HG03060 (cell line): ENCODE measurements at regions not wholly inside any gene's neighbourhood (a gene's known extent, or its start where the extent isn't known, plus 50 kb on each side); places are given as distances from the start of the nearest gene placed in this dataset.
"Not testable (repeated sequence)": the region's sequence is repeated elsewhere in the genome, so short reads cannot be mapped to it uniquely, and the experiment has no call there.

Experiments used
- ATAC-seq: cut with Tn5 transposase; IDR thresholded peaks from one replicate; pipeline ENCODE4 v1.9.1; 2021; ENCODE audit warnings: low read depth, moderate number of reproducible peaks; ENCODE audit not compliant: unreplicated experiment

DNA sequence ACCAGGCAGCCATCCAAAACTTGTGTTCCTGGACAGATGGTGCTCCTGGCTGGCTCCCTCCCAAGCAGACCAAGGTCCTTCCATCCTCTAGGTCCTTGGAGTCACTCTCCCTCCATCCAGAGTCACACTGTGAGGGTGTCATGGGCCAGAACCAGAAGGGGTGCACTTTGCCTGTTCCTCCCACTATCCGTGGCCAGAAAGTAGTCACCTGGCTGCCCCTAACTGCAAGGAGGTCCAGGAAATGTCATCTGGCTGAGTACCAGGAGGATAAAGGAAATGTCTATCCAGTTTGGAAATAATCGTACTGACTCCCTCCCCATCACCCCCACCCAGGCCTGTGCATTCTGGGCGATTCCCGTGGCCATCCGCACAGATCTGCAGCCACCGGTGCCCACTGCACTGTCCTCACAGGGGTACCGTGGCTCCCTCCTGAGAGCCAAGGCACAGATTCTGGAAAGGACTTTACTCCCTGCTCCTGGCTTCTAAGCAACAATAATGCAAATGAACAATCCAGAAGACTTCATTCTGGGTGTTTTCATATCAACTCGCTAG lies 253.2 kb downstream of the NPHP4 start:
- no peak for ATAC-seq

DNA sequence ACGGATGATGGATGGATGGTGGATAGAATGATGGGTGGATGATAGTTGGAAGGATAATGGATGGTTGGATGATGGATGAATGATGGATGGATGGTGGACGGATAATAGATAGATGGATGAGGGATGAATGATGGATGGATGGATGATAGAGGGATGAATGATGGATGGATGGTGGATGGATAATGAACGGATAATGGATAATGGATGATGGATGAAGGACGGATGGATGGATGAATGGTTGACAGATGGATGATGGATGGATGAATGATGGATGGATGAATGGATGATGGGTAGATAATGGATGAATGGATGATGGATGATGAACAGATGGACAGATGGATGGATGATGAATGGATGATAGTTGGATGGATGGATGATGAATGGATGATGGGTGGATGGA lies 255.1 kb downstream of the NPHP4 start:
- ATAC-seq, result no peak

DNA sequence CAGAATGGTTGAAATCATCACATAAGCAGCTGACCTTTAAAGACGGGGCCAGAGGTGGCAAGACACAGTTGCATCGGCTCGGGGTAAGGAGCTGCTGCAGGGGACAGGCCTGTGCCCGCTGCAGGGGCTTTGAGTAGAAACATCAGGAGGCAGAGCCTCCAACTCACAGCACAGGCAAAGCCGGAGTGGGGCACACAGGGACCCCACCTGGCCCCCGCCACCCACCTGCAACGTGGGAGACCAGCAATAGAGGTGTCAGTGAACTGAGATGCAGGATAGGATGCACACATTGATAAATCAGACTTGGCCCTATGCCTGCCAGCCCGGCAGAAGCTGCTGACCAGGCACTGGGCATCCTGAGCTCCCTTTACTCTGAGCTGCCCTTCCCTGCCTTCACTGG lies 257.2 kb downstream of the NPHP4 start:
- ATAC-seq, result no peak

DNA sequence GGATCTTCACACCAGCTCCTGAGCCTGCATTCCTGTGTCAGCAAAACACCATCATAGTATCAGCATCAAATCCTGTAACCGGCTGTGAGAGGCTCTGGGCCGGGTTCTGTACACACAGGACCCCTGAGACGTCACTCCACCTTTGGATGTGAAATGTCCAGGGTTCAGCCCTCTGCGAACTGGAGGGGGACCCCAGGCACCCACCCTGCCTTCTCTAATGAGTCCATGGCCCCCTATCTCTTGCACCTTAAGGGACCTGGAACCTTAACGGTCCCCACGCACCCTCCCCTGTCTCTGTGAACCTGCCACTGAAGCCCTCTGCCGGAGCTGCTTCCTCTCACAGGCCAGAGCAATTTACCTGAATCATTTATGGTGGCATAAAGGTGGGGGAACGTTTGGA lies 257.8 kb downstream of the NPHP4 start:
- ATAC-seq, result no peak

DNA sequence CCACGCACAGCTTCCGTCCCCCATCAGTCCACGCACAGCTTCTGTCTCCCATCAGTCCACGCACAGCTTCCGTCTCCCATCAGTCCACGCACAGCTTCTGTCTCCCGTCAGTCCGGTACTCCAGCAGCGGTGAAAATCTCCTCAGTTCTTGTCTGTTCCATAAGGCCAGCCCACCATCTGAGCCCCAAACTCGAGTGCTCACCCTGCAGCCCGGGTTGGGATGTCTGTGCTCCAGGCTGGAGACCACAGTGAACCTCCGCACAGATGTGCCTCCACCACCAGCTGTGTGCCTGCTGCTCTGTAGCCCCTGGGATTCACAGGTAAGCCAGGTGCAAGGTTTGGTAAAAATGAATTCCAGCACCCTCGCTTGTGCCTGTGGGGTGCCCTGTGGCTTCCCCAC lies 258.6 kb downstream of the NPHP4 start:
- ATAC-seq, result no peak

DNA sequence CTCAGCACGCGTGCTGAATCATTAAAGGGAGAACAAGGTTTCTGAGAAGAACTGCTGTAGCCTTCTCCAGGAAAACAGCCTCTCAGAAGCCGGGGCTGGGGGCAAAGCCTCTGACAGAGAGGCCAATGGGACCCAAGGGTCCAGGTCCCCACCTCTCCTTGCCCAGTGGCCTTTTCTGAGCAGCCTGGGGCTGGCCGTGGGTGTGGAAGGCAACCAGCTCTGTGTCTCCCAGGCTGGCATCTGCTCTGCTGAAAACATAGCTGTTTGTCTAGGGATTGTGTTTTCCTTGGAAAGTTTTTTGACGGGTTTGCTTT lies 261.2 kb downstream of the NPHP4 start:
- no peak for ATAC-seq

DNA sequence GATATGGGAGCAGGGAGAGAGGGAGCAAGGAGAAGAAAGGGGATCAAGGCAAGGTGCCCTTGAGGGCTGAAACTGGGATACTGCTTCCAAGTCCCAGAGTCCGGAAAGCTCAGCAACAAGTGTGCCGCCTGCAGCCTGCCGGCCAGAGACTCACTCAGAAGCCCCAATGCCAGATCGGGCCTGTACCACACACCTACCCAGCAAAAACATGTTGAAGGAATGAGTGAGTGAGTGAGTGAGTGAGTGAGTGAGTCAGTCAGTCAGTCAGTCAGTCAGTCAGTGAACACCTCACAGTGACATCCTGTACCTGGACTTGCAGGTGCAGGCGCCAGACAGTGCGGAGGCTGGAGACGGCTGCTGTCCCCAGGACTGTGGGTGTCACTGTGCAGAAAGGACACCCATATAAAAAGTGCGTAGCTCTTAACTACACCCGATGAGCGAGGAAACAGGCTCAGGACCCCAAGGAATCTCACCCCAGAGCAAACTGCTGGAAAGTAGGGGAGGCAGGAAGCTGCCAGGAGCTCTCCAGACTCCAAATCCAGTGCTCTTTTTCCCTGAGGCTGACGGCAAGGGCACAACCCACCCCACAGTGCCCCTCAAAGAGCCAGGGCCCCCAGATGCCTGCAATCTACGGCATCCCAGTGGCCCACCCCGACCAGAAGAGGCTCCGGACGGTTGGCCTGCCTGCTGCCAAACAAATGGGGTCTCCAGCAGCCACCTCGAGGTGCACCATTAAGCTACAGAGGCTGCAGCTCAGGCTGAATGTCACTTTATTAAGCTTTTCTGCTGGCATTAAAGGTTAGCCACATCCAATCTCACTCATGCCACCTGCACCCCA lies 261.7 kb downstream of the NPHP4 start:
- no peak for ATAC-seq

DNA sequence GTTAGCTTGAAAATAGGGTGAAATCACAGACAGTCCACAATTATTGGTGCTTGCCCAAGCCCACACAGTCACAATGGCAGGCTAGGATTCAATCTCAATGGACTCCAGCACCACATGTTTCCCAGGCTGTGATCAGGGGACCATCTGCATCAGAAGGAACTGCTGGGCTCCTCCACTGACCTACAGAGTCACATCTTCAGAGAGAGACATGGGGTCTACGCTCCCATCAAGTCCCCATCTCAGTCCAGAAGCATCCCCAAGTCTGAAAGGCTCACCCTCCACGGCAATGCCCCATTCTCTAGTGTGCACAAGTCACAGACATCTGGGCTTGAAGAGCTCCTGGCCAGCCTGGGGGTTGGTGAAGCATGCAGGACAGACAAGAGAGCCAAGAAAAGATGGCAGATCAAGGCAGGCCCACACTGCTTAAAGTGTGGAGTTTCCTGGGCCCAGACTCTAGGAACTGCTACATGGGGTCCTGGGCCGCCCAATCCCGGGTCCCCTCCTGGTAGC lies 262.5 kb downstream of the NPHP4 start:
- ATAC-seq, result no peak

DNA sequence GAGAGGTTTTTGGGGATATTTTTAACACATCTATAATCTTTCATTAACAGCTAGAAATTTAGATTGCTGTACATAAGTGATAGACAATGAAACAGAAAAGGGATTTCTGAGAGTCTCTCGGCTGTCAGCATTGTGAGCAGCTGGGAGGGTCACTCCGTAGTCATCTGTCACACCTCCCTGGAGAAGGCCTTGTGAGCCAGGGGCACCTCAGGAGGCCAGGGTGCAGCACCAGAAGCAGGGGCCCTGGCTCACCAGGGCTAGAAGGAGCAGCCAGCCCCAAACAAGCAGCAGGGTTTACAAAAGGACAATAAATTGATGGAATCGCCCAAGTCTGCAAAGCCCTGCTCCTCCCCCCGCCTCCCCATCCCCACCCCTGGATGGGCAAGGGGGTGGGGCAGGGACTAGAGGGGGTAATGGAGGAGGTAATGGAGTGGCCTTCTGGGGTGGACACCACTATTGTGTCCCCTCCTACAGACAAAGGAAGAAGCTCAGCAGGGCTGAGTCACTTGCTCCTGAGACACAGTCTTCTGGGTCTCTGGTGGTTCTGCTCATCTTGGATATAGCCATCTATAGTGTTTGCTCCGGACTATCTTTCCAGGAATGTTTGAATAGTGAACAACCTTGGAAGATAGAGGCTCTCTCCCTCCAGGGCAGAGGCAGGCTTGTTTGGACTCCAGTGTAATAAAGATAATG lies 263.4 kb downstream of the NPHP4 start:
- ATAC-seq, result no peak

DNA sequence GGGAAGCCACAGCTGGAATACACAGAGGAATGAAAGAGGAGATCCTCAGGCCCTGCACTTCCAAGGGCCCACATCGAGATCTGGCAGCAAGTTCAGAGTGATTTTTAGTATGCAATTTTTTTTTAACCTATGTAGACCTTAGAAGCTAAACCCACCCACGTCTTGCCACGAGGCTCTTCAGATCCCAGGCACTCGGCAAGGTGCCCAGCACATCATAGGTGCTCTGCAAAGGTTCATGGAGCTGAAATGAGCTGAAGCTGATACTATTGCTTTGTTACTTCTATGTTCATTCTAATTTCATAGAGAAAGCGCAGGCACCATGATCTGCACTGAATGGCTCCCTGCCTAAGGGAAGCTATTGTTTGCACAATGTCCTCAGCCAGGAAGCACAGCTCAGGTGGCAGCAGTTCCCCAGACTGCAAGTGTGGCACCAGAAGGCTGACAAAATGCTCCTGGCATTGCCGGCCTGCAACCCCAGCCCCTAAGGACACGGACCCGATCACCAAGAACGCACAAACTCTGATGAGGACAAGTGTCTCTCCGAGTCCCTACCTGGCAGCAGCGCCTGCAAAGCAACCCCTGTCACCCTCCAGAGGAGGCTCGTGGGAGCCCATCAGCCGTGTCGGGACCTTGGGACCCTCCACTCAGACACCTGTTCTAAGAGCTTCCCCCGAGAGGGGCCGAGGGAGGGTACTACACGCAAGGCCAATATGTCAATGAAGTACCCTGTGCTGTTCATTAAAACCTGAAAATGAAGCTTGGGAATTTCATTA lies 264.2 kb downstream of the NPHP4 start:
- ATAC-seq, result no peak

DNA sequence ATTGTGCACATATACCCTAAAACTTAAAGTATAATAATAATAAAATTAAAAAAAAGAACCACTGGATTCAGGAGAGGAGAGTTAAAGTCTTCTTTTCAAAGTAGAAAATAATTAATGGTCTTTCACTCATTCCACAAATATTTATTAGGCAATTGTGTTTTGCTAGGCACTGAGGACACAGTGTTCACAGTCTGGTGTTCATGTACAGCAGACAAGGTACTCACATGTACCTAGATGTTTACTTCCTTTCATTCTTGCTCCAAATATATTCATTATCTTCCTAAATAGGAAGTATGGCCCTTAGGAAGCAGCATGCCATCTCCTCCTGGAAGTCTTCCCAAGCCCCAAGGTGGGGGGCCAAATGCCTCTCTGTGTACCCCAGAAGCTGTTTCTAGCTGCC lies 265.0 kb downstream of the NPHP4 start:
- ATAC-seq, result no peak

DNA sequence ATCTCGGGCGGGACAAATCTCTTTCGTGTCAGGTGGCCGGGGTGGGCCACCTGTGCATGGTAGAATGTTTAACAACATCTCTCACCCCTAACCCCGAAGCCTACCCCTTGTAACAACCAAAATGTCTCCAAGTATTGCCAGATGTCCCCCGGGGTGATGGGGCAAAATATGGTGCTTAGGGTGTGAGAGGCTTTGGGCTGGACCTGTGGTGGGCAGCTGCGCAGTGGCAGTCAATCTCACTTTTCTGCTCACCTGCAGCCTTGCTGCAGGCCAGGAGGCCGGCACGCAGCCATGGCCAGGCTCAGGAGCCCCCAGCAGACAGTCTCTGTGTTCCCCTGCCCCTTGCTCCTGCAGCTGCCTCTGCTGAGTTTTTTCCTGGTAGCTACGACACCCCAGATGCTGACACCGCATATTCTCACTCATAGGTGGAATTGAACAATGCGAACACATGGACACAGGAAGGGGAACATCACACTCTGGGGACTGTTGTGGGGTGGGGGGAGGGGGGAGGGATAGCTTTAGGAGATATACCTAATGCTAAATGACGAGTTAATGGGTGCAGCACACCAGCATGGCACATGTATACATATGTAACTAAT lies 265.5 kb downstream of the NPHP4 start:
- not testable (repeated sequence) for ATAC-seq

DNA sequence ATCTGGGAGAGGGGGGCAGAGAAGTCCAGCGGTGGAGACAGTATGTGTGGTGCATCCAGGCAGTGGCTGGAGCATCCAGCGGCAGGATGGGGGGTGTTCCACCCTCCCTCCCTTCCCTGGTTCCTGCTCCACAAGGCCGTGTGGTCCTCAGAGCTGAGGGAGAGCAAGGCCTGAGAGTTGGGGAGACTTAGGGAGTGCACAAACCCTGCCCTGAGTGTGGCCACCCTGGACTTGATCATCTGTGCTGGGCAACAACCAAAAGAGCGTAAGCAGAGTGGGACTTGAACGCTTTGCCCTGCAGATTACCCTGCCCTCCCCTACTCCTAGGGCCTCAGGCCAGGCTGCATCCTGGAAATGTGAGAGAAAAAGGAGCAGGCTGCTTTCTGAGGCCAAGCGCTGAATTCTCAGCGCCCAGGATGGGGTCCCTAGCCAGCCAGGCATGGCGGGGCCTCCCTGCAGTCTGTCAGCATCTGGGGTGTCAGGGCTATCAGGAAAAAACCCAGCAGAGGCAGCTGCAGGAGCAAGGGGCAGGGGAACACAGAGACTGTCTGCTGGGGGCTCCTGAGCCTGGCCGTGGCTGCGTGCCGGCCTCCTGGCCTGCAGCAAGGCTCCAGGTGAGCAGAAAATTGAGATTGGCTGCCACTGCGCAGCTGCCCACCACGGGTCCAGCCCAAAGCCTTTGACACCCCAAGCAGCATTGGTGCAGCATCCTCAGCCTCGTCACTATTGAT lies 266.2 kb downstream of the NPHP4 start:
- ATAC-seq, result no peak

DNA sequence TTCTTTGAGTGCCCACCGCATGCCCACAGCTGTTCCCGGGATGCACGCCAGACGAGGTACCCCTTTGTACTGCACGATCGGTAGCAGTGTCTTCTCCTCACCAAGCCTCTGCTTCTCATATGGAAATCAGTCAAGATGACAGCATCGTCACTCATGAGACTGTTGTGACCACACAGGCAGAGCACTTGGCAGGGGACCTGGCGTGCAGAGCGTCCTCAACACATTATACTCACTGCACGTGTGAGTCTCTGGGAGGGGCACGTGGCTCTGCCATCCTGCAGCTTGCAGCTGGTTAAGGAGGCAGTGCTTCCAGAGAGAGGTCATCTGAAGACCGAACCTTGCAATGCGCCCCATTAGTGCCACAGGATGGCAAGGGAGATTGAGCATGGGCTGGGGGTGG lies 266.8 kb downstream of the NPHP4 start:
- ATAC-seq, result no peak

DNA sequence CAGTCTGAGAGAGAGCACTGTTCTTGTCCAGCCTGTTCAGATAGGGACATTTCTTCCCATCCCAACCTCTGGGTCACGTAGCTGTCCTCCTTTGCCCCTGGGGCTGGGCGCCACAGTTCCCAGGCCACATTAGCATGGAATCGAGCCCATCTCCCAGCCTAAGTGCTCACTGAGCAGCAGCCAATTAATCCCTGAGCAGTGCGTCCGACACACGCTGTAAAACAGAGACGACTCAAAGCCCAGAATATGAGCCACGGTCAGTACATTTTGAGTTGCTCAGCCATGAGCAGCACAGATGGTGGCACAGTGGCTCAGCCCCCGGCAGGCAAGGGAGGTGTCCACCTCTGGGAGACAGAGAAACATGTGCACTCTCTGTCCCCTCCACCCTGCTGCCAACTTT lies 267.4 kb downstream of the NPHP4 start:
- ATAC-seq, result no peak

DNA sequence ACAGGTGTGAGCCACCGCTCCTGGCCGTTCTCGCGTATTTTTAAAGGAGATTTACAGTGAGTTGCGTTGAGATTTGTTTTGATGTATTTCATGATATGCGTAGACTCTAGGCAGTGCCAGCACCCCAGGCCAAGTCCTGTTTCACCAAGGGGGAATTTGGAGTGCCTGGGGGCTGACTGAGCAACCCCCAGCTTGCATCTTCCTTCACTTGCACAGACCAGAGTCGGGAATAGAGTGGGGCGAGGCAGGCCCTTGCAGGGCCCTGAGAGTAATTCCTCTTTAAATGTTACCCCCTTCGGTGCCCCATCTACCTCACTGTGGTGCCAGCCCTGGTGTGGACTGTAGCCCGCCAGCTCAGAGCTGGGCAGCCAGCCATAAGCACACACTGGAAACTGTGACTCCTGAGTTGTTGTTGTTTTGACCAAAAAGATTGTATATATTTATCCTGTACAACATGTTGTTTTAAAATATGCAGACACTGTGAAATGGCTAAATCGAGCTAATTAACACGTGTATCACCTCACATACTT lies 269.5 kb downstream of the NPHP4 start:
- no peak for ATAC-seq

DNA sequence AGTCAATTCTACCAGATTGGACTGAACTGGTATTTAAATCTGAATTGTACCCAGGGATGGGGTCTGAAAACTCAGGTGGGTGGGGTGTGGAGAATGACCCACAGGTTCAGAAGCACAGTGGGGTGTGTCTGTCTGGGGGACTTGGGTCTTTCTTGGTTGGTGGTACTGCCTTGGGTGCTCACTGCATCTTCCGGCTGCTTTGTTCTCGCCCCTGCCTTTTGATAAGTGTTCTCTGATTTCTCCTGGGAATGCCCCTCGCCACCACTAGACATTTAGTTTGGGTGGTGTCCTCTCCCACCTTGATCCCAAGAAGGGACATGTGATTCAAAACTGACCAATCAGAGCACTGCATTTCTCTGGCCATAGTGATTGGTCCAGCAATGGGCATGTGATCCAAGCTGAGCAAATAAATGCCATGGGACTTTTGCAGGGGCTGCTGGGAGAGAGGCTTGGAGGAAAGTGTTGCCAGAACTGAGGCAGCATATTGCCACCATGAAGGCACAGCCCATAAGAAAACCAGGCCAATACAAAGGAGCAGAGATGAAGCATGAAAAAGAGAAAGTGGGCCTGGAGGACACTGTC lies 270.5 kb downstream of the NPHP4 start:
- ATAC-seq, result no peak

DNA sequence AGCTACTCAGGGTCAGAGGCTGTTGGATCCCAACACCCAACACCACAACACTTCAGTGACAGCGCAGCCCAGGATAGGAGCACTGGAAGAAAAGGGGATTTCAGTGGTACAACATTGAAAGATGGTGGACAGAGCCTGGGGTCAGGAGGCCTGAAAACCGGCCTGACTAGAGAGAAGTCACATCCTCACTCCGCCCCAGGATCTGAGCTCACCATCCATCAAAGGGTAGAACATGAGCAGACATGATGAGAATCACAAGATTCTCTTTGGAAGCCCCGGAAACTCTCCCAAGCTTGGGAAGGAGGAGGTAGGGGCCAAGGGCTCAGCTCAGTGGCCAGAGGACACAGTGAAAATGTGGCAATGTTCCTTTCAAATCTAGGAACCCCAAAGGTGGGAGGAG lies 271.3 kb downstream of the NPHP4 start:
- no peak for ATAC-seq

DNA sequence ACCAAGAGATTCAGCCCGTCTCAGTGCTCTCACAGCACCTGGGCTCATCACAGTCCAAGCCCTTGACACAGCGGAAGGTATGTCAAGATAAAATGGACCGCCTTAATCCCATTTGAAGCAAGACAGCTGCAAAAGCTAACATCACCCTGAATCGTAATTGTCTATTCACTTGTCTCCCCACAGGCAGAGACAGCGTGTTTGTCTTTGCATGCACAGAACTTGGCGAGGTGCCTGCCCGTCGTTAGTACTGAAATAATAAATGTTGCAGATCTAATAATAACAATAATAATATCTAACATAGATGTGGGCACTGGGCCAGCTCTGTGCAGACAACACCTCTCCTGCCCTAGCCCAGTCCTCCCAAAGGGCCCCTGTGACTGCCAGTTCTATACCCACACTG lies 271.7 kb downstream of the NPHP4 start:
- ATAC-seq, result no peak
